CD14-positive monocyte (primary cell): ENCODE measurements at regions not wholly inside any gene's neighbourhood (a gene's known extent, or its start where the extent isn't known, plus 50 kb on each side); places are given as distances from the start of the nearest gene placed in this dataset.

Experiments
- DNase-seq, 3 donors: peaks; one replicate each; pipeline ENCODE4 v3.0.0-alpha.2; 2011 to 2022
- H2AFZ ChIP-seq: 2 replicates; pipeline ENCODE4 v1.6.0; 2012; ENCODE audit warnings: mild to moderate bottlenecking, low read depth, low read length, inconsistent platforms; ENCODE audit not compliant: insufficient read depth, poor library complexity, severe bottlenecking
- H3K27ac ChIP-seq, 2 donors: 1 replicate in 1 of 2; 2 replicates in 1 of 2; pipeline ENCODE4 v1.5.1; 2012 to 2013; ENCODE audit warnings: low read length in 2 of 2, control low read depth in 1 of 2, inconsistent platforms in 1 of 2, low read depth in 1 of 2, mild to moderate bottlenecking in 1 of 2
- H3K27me3 ChIP-seq, 2 donors: one replicate each; pipeline versions ENCODE4 v1.6.0 to v1.6.1; 2011 to 2013; ENCODE audit warnings: low read length in 2 of 2; ENCODE audit not compliant: control insufficient read depth in 2 of 2, insufficient read depth in 2 of 2
- H3K36me3 ChIP-seq, 2 donors: replicated peaks in 1 of 2; 1 replicate in 1 of 2; 2 replicates in 1 of 2; pipeline versions ENCODE4 v1.5.1 to v1.6.1; 2012 to 2013; ENCODE audit warnings: low read length in 2 of 2, control low read depth in 1 of 2, inconsistent platforms in 1 of 2, mild to moderate bottlenecking in 1 of 2; ENCODE audit not compliant: insufficient read depth in 2 of 2, control insufficient read depth in 1 of 2
- H3K4me1 ChIP-seq, 2 donors: 1 replicate in 1 of 2; 2 replicates in 1 of 2; pipeline versions ENCODE4 v1.5.1 to v1.6.1; 2012 to 2013; ENCODE audit warnings: low read length in 2 of 2, control low read depth in 1 of 2, inconsistent platforms in 1 of 2, mild to moderate bottlenecking in 1 of 2, moderate library complexity in 1 of 2; ENCODE audit not compliant: insufficient read depth in 2 of 2, control insufficient read depth in 1 of 2
- H3K4me2 ChIP-seq: replicated peaks from 2 replicates; pipeline ENCODE3; 2012; ENCODE audit warnings: low read length, moderate library complexity, mild to moderate bottlenecking; ENCODE audit not compliant: poor library complexity, severe bottlenecking; ENCODE audit errors: extremely low read depth
- H3K4me3 ChIP-seq, 3 experiments: fragments of 200-600 bp in 1 of 3; sonication (generic) in 1 of 3; replicated peaks in 1 of 3; 1 replicate in 2 of 3; 2 replicates in 1 of 3; pipeline ENCODE4 v1.5.1; 2011 to 2013; ENCODE audit warnings: low read length in 3 of 3, mild to moderate bottlenecking in 3 of 3, control low read depth in 2 of 3, low read depth in 2 of 3, inconsistent platforms in 1 of 3, moderate library complexity in 1 of 3
- H3K79me2 ChIP-seq: 2 replicates; pipeline ENCODE4 v1.6.0; 2012; ENCODE audit warnings: mild to moderate bottlenecking, control low read depth, inconsistent platforms, low read length, moderate library complexity; ENCODE audit not compliant: insufficient read depth
- H3K9ac ChIP-seq: 2 replicates; pipeline ENCODE4 v1.6.0; 2017; ENCODE audit warnings: low read length, mild to moderate bottlenecking; ENCODE audit not compliant: insufficient read depth, poor library complexity, severe bottlenecking
- H3K9me3 ChIP-seq, 2 donors: replicated peaks in 1 of 2; 1 replicate in 1 of 2; 2 replicates in 1 of 2; pipeline versions ENCODE4 v1.5.1 to v1.6.1; 2012 to 2013; ENCODE audit warnings: low read length in 2 of 2, control low read depth in 1 of 2; ENCODE audit not compliant: control insufficient read depth in 1 of 2, insufficient read depth in 1 of 2
- H4K20me1 ChIP-seq: 2 replicates; pipeline ENCODE4 v1.6.0; 2012; ENCODE audit warnings: mild to moderate bottlenecking, low read length, control low read depth, moderate library complexity; ENCODE audit not compliant: insufficient read depth
- H3K27ac Mint-ChIP-seq, 7 donors: one replicate each; pipeline ENCODE4 v1.8.0; 2020; ENCODE audit warnings: mild to moderate bottlenecking in 7 of 7, mixed read lengths in 7 of 7, moderate library complexity in 6 of 7, inconsistent platforms in 2 of 7
- H3K27me3 Mint-ChIP-seq, 3 donors: one replicate each; pipeline ENCODE4 v1.8.0; 2021 to 2022; ENCODE audit warnings: low read depth in 3 of 3, mild to moderate bottlenecking in 3 of 3, mixed read lengths in 3 of 3, moderate library complexity in 3 of 3, inconsistent platforms in 1 of 3
- H3K36me3 Mint-ChIP-seq, 2 donors: one replicate each; pipeline ENCODE4 v1.8.0; 2020; ENCODE audit warnings: mixed read lengths in 2 of 2, inconsistent platforms in 1 of 2, mild to moderate bottlenecking in 1 of 2
- H3K4me1 Mint-ChIP-seq: one replicate; pipeline ENCODE4 v1.8.0; 2020; ENCODE audit warnings: mild to moderate bottlenecking, mixed read lengths
- H3K4me3 Mint-ChIP-seq, 2 donors: one replicate each; pipeline ENCODE4 v1.8.0; 2020; ENCODE audit warnings: mild to moderate bottlenecking in 2 of 2, mixed read lengths in 2 of 2, moderate library complexity in 1 of 2
- H3K9me3 Mint-ChIP-seq, 7 donors: one replicate each; pipeline ENCODE4 v1.8.0; 2020 to 2022; ENCODE audit warnings: mixed read lengths in 7 of 7, mild to moderate bottlenecking in 6 of 7, moderate library complexity in 6 of 7, inconsistent platforms in 2 of 7
- WGBS: methylation state at CpG from one replicate; pipeline ENCODE4 v1.1.5; 2013; ENCODE audit warnings: missing lambda C conversion rate; ENCODE audit not compliant: insufficient coverage; 5-methylcytosine and 5-hydroxymethylcytosine counted together
- intact Hi-C, 2 donors: fragments of 100-400 bp; cut with micrococcal nuclease; formaldehyde crosslinking; loops; one replicate each; pipeline versions ENCODE4 v1.15.0 to v1.15.1; 2023
- TF ChIP-seq, protein P1 (sequence below): fragments of 200-600 bp; IDR thresholded peaks from one replicate; pipeline ENCODE4 v1.8.0; 2022; ENCODE audit warnings: antibody characterized with exemption, mild to moderate bottlenecking

DNA sequence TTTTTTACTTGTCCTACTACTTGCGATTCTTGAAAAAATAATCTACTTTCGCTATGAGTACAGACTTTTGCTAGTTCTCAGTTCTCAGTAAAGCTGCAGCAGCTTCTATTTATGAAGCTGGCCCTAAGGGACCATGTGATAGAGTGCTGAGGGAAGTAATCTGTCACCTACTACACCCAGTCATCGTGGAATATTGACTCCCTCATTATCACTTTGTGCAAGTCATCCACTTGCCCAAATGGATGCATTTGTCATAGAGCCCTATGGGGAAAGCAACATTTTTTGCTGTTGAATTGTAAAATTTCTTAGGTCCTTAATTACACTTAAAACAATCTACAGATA is 1919.8 kb downstream of the SUCLG1 start:
- WGBS: no CpG with 5 or more reads among the region's 3 CpGs
- no peaks in the 10 kb centered on the region for H3K36me3 ChIP-seq
- Mint-ChIP-seq H3K9me3 (peaks cover 0 to 7% (median 3%) of the 10 kb centered on the region in 7 donors), H3K4me3 (no peak overlapping the region), H3K4me1 (no peaks in the 10 kb centered on the region), H3K27me3 (peaks cover 0 to 3% (median 0%) of the 10 kb centered on the region in 3 donors), H3K36me3 (no peaks in the 10 kb centered on the region), H3K27ac (no peak overlapping the region)
- intact Hi-C loops: no loop called here
- no peaks in the 10 kb centered on the region for H3K9me3 ChIP-seq
- TF ChIP-seq, protein P1, sequence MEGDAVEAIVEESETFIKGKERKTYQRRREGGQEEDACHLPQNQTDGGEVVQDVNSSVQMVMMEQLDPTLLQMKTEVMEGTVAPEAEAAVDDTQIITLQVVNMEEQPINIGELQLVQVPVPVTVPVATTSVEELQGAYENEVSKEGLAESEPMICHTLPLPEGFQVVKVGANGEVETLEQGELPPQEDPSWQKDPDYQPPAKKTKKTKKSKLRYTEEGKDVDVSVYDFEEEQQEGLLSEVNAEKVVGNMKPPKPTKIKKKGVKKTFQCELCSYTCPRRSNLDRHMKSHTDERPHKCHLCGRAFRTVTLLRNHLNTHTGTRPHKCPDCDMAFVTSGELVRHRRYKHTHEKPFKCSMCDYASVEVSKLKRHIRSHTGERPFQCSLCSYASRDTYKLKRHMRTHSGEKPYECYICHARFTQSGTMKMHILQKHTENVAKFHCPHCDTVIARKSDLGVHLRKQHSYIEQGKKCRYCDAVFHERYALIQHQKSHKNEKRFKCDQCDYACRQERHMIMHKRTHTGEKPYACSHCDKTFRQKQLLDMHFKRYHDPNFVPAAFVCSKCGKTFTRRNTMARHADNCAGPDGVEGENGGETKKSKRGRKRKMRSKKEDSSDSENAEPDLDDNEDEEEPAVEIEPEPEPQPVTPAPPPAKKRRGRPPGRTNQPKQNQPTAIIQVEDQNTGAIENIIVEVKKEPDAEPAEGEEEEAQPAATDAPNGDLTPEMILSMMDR: no peak
- no peak overlapping the region for H2AFZ ChIP-seq
- H3K4me3 ChIP-seq: no peak overlapping the region
- H3K4me2 ChIP-seq: no peak overlapping the region
- no peaks in the 10 kb centered on the region for H4K20me1 ChIP-seq
- no peaks in the 10 kb centered on the region for H3K4me1 ChIP-seq
- H3K27ac ChIP-seq: no peak overlapping the region
- no peaks in the 10 kb centered on the region for H3K27me3 ChIP-seq
- H3K79me2 ChIP-seq: no peaks in the 10 kb centered on the region
- no peak for DNase-seq
- no peak overlapping the region for H3K9ac ChIP-seq

DNA sequence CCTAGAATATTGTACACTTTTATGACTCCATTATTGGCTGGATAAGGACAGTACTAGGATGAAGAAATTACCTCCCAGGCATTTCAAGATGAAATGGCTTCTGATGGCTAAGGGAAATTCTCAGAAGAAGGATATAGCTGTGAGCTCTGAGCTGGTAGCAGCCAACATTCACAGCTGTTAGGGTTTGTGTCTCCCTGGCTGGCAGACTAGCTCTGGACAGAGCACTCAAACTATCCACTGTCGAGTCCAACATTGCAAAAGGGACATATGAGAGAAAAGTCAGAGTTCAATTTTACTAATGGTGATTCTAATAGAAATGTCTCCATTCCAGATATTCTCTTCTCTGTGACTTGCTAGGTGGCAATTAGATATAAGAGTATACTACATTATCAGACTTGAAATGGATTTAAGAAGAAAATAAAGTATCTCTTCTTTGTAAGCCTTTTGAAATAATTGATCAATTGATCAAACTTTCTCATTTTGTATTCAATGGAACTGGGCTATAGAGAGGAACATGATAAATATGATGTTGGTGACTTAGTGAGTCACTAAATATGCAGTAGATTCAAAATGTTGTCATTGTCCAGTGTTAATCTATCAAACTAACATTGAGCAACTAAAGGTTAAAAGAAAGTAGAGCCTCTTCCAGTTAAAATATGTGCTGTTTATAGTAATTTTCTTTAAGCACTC is 1920.3 kb downstream of the SUCLG1 start:
- Histone ChIP-seq H3K4me2 (no peak overlapping the region), H3K79me2 (no peaks in the 10 kb centered on the region), H3K4me1 (no peaks in the 10 kb centered on the region), H4K20me1 (no peaks in the 10 kb centered on the region), H3K9me3 (no peaks in the 10 kb centered on the region), H3K4me3 (no peak overlapping the region), H3K9ac (no peak overlapping the region), H3K27ac (no peak overlapping the region), H3K27me3 (no peaks in the 10 kb centered on the region), H3K36me3 (no peaks in the 10 kb centered on the region), H2AFZ (no peak overlapping the region)
- no peaks in the 10 kb centered on the region for H3K4me1 Mint-ChIP-seq
- peaks cover 0 to 3% (median 1%) of the 10 kb centered on the region in 3 donors for H3K27me3 Mint-ChIP-seq
- no peak overlapping the region for H3K4me3 Mint-ChIP-seq
- no peaks in the 10 kb centered on the region for H3K36me3 Mint-ChIP-seq
- intact Hi-C loops: no loop called here
- TF ChIP-seq, protein P1: no peak
- H3K9me3 Mint-ChIP-seq: peaks cover 0 to 7% (median 3%) of the 10 kb centered on the region in 7 donors
- no peak overlapping the region for H3K27ac Mint-ChIP-seq
- no CpG with 5 or more reads among the region's 1 CpG for WGBS
- DNase-seq: no peak
